T-helper 1 cell (primary cell): ENCODE measurements at regions not wholly inside any gene's neighbourhood (a gene's known extent, or its start where the extent isn't known, plus 50 kb on each side); places are given as distances from the start of the nearest gene placed in this dataset.

Source experiments
- DNase-seq, 5 donors: peaks; one replicate each; pipeline ENCODE4 v3.0.0-alpha.2; 2012 to 2020

DNA sequence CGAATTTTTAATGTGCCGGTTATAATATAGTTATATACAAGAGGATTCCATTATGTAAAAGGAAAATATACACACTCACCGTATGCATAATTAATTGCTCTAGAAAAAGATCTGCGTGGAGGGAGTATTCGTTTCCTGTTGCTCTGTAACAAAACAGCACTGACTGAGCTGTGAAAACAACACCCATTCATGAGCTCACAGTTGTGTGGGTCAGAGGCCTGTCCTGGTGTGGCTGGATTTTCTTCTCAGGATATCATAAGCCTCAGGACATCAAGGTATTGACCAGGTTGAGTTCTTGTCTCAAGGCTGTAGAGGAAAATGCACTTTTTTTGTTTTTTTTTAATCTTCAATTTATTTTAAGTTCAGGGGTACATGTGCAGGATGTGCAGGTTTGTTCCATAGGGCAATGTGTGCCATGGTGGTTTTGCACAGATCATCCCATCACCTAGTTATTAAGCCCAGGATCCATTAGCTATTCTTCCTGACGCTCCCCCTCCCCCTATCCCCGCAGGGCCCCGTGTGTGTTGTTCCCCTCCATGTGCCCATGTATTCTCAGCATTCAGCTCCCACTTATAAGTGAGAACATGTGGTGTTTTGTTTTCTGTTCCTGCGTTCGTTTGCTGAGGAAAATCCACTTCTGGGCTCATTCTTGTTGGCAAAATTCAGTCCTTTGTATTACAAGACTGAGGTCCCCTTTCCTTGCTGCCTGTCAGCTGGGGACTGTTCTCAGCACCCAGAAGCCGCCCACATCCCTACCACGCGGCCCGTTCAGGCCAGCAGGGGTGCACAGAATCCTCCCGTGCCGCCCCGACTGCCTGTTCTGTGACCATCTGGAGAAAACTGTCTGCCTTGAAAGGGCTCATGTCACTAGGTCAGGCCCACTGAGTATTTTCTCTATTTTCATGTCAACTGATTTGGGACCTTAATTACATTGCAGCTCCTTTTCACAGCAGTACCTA is 87.4 kb upstream of the ERRFI1 start:
- no peak for DNase-seq

DNA sequence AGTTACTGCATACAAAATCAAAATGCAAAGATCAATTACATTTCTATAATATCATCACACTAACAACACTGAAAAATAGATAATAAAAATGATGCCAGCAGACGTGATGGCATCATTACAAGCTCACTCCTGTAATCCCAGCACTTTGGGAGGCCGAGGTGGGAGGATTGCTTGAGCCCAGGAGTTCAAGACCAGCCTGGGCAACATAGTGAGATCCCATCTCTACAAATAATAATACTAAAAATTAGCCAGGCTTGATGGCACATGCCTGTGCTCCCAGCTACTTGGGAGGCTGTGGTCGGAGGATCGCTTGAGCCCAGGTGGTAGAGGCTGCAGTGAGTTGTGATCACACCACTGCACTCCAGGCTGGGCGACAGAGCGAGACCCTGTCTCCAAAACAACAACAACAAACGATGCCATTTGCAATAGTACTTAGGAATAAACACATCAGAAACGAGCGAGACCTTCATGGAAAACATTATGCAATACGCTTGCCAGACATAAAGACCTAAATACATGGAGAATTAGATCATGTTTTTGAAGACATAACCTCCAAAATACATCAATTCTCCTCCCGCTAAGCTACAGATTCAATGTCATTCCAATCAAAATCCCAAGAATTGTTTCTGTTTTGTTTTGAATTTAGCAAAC is 86.6 kb upstream of the ERRFI1 start:
- no peak for DNase-seq

DNA sequence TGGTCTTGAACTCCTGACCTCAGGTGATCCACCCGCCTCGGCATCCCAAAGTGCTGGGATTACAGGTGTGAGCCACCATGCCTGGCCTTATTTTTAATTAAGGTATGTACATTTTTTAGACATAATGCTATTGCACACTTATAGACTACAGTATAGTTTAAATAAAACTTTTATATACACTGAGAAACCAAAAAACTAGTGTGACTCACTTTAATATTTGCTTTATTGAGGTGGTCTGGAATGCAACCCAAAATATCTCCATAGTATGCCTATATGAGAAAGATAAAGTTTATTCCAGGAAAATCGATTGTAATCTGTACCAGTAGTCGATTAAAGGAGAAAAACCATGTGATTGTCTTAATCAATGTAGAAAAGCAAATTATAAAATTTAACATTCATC is 85.5 kb upstream of the ERRFI1 start:
- DNase-seq: no peak

DNA sequence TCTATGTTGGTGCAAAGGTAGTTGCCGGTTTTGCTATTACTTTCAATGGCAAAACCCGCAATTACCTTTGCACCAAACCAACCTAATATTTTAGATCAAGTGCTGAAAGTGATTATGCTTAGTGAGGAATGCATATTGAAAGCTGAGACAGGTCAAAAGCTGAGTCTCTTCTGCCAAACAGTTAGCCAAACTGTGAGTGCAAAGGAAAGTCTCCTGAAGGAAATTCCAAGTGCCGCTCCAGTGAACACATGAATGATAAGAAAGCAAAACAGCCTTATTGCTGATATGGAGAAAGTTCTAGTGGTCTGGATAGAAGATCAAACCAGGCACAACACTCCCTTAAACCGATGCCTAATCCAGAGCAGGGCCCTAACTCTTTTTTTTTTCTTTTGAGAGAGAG is 83.1 kb upstream of the ERRFI1 start:
- DNase-seq: no peak

DNA sequence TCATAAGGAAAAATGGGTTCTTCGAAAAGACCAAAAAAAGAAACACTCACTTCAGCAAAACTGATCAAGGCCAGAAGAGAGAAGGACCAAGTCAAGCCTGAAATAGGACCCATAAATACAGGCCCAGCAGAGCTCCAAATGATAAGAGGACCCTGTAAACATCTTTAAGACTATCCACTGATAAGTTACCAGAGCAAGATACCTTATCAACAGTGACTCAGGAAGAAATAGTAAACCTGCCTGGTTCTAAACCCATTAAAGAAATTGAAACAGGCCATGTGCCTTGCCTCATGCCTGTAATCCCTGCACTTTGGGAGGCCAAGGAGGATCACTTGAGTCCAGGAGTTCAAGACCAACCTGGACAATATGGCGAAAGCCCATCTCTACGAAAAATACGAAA is 81.8 kb upstream of the ERRFI1 start:
- DNase-seq: no peak

DNA sequence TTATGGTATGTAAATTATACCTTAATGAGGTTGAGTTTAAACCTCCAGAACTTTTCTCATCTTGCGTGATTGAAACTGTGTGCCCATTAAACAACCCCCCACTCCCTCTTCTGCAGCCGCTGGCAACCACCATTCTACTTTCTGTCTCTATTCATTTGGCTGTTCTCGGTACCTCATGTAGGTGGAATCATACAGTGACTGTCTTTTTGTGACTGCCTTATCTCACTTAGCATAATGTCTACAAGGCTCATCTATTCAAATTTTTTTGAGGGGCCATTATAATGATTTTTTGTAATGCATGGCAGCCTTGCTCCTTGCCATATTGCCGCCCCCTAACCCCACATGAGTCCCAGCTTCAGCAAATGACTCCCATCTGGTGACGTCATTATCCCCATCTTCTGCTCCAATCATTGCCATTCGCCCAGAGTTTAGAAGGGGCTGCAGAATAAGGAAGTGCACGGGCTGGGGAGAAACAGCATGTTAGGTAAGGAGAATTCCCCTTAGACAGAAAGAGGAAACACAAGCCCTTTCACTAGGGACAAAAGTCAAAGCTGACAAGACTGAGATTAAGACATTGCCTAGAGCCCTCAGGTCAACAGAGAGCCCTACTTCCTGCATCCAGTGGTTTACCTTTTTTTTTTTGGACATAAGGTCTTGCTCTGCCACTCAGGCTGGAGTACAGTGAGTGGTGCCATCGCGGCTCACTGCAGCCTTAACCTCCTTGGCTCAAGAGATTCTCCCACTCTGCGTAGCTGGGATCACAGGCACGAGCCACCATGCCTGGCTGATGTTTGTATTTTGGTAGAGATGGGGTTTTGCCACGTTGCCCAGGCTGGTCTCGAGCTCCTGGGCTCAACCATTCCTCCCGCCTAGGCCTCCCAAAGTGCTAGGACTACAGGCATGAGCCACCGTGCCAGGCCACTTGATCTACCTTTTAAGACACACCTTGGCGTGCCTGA is 78.4 kb upstream of the ERRFI1 start:
- DNase-seq: no peak

DNA sequence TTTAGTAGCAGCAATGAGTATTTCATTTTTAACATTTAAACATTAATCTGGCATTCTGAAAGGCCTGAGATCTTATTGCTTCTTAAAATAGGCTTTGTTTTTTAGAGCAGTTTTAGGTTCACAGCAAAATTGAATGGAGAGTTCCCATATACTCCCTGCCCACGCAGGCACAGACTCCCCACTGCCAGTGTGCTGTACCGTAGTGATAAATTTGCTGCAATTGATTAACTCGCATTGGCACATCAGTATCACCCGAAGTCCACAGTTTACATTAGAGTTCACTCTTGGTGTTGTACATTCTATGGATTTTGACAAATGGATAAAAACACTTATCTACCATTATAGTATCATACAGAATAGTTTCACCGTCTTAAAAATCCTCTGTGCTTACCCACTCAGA is 71.8 kb upstream of the ERRFI1 start:
- DNase-seq: no peak

DNA sequence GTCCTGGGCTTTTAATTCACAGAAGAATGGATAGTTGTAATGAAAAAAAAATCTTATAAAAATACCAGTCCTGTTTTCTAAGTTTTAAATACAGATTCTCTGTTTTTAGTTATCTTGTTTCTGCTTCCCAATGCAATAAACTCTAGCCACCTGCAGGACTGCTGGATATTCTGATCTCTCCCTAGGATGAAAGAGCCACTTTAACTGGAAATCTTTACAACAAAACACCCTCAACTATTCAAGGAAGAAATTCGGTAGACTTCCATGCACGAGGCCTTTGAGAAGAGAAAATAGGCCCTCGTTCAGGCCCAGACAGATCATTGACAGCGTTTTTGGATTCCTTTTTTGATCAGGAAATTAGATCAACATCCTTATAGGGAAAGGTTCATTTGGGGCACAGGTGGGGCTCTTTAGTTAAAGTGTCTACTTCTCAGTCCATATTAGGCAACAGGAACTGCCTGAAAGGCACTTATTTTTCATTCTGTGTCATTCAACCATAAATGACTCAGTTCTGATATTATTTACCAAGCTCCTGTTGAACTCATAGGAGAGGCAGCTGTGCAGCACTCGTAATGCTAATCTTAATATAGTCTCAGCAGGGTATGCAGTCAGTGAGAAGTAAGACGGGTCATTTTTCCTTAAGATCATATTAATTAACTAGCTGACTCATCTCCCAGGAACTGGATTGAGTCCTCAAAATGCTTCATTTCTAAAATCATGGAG is 71.1 kb upstream of the ERRFI1 start:
- peak in 1 of 5 donors; percentile 86 for DNase-seq

DNA sequence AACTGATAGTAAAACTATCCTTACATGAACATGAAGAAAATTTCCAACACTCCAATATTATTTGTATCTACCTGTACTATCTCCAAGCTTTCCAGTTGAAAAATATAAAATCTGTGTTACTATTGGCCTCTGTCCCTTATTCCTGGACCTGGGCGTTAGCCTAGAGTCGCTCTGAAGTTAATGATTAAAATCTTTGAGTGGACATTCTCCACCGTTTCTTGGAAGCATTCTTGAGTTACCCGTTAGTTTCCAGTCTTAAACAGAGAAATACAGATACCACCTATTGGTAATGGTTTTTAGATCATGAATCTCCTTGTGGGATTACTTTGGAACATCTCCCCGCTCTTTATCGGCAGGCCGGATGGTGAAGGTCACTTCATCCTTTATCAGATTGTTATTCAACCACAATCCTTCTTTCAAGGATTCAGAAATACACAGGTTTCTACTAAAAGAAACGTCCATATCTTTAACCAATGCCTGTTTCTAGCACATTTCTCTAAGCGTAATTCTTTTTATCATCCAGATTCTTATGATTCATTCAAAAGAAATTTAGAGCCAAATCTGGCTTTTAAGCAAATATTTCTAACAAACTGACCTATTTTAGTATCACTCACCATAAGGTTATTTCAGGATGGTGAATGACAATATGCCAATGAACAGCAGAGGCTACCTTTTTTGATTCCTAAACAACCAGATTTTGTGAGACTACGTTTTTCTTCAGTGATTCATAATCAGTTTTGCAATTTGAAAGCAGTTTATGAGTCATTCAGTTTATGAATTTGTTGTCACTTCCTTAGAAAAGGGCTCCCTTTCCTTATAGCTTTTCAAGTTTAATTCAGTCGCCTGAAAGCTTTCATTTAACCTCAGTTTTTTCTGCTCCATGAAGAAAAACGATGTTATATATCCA is 70.2 kb upstream of the ERRFI1 start:
- DNase-seq: peak in 1 of 5 donors; percentile 65

DNA sequence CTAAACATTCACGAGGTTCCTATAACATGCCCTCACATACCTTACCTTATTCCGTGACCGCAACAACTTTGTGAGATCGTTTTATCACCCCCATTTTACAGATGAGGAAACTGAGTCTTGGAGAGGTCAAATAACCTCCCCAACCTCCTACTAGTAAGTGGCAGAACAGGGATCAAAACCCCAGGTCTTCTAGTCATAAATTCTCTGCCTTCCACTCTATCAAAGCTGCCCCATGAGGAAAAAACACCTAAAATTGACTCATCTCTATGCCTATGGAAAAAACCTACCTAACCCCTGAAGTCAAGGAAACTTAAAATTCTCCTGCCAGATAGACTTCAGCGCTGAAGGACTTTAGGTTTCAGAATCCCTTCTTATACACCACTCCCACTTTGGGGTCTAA is 69.5 kb upstream of the ERRFI1 start:
- no peak for DNase-seq

DNA sequence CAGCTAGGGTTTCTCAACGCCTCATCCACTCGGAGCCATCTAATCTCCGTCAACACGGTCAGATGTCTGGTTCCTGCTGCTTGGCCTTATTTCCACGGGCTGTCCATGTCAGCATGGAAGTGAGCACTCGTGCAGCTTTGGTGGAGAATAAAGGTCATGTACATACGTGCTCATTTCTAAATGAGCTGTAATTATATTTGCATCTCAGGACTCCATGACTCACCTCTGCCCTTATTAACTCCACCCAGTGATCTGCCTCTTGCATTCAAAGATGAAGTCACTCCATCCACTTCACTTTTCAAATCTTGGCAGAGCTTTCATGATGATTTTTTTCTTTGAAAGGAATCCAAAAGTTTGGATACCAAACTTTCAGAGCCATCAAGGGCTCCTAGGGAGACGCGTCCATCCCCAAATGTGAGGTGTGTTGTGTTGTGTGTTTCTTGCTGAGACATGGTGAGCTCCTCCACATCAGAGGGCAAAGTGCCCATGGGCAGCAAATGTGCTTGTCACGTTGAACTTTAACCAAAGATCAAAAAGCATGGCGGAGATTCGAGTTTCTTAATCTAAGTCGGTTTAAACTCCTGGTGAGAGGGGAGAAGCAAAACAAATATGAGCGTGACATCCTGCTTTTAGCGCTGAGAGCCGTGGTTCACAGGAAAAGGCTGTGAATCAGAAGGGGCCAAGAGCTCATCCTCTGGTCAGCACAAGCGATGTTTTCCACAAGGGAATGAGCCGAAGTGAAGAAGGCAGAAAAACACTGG is 68.6 kb upstream of the ERRFI1 start:
- no peak for DNase-seq

DNA sequence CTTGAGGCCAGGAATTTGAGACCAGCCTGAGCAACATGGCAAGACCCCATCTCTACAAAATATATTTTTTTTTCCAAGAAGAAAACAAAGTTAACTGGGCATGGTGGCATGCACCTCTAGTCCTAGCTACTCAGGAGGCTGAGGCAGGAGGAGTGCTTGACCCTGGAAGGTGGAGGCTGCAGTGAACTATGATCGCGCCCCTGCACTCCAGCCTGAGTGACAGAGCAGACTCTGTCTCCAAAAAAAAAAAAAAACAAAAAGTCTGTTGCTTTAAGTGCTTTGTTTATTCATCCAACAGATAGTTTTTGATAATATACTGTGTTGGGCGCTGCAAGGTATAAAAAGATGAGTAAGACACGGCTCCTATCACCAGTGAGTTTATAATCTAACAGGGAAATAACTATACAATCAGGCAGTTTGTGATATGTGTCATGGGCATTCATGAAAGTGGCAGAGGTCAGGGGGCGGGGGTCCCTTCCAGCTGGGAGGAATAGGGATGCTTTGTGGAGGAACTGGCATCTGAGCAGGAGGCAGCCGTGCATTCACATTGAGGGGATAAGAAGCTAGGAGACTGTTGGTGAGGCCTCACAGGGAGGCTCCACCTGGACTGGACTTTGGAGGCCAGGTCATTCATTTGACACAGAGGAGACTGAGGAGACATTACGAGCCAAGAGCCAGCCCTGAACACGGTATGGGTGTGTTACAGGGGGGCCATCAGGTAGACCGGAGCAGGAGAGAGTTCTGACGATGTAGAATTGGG is 67.3 kb upstream of the ERRFI1 start:
- DNase-seq: no peak

DNA sequence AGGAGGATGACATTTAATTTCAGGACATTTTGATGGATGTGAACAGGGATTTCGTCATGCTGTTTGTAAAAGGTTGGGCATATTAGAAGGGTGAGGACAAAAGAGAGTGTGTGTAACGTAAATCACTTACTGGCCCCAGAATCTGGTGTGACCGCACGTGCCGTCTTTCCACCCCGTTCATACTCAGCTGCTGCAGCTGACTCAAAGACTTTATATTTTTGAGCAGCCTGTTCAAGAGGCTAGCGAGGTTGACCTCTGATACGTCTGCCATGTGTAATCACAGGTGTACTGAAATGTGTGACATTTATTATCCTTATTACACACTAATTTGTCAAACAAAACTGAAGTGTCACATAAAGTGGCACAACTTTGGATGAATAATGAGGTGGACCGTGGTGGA is 66.5 kb upstream of the ERRFI1 start:
- DNase-seq: no peak

DNA sequence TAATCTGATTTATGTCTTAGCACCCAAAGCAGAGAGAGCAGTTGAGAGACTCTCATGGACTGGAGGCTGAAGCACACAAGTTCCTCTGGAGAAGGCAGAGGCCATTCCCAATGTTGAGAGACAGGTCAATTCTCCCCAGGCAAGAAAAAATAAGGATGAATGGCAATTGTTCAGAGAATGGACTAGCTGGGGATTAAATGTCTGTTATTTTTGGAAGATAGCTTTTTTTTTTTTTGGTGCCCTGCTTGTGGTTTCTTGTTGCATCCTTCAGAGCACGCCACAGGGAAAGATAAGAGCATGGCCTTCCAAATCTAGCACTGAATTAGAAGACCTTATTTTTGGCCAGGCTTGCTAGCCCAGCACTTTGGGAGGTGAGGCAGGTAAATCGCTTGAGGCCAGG is 65.6 kb upstream of the ERRFI1 start:
- no peak for DNase-seq

DNA sequence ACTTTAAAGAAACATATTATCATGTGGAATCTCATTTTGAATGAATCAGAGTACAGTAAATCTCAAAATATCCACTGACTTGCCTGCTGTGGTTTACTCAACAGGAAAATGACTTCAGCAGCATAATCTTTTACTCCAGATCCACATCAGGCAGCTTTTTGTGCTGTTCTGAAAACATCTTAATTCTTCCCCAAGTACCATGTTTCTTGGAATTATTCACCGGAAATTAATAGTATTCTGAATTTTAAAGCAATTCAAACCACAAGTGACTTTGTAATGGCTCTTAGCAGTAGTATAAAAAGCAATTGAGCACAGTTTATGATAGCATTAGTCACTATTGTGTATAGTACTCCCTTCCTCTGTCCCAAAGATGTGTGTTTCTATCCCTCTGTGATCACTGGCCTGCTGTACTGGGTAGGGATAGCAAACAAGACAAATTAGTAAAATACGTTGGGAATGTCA is 64.2 kb upstream of the ERRFI1 start:
- peak in 1 of 5 donors; percentile 27 for DNase-seq

DNA sequence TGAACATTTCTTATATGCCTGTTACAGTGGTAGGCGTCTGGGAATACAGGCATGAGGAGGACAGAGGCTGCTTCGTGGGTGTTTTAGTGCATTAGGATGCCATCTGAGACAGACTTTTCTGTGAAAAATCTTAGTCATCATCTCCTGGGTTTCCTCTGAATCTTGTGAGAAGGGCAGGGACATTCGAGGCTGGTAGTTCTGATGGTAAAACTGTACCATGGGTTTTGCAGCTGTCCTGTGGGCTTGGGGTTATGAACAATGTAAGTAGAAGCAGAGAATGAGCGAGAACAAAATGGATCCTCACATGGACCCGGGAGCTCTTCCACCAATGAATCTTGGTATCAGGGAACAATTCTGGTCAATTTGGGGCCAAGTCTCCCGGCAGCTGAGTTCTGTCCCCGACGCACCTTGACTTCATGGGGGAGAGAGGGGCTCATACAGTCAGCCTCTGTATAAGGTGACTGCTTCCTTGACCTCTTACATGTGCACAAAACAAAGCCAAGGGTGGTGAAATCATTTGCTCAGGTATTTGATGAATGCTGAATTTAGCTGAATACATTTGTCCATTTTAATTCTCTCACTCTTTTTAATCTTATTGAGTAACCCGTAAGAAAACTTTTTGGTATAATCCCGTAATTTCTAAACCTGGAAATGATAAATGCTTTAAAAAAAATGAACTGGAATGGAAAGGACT is 63.6 kb upstream of the ERRFI1 start:
- no peak for DNase-seq

DNA sequence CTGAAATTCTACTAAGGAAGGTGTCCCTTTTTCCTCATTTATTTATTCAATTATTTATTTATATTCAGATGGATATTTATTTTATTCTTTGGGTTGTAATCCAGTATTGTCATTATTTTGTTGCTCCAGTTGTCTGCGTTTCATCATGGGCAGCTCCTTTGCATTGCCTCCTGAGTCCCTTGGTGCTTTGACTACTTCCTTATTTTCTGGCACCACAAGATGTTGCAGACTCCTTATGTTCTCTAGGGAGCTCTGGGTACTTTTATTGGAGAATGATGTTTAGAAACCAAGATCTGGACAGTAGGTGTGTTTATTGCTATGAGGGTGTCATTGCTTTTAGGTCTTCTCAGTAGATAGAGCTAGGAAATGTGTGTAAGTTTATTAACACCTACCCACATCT is 59.9 kb upstream of the ERRFI1 start:
- DNase-seq: no peak

DNA sequence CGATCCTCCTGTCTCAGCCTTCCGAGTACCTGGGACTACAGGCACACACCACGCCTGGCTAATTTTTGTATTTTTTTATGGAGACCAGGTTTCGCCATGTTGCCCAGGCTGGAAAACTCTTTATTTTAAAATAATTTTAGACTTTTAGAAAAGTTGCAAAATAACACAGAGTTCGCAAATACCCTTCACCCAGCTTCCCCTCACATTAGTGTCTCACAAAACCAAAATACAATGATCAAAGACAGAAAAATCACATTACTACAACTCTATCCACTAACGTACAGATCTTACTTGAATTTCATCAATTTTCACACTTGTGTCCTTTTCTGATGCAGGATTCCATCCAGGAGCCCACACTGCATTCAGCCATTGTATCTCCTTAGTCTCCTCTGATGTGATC is 58.8 kb upstream of the ERRFI1 start:
- DNase-seq: no peak
